HCT116 (cell line): ENCODE measurements at regions not wholly inside any gene's neighbourhood (a gene's known extent, or its start where the extent isn't known, plus 50 kb on each side); places are given as distances from the start of the nearest gene placed in this dataset.

Experiments
- ATAC-seq: fragments of 200-7000 bp; cut with Tn5 transposase; 2 replicates; pipeline ENCODE4 v1.9.1; 2020; ENCODE audit warnings: mild to moderate bottlenecking, moderate library complexity
- BruUV-seq: library from RNA; stranded (reverse); fragments of 400-500 nt; replicated peaks from 2 replicates; lab custom pipeline; 2021; lab: Mats Ljungman, UMichigan
- CTCF ChIA-PET: fragments of 300-600 bp; sonication (Branson Sonifier 250); formaldehyde crosslinking; loops from one replicate; lab custom pipeline; 2021; ENCODE audit warnings: antibody characterized with exemption; lab: Charles Lee
- POLR2A ChIA-PET: fragments of 300-600, 350-600 bp; sonication (Branson Sonifier 250); formaldehyde crosslinking; loops from one replicate; lab custom pipeline; 2021; ENCODE audit warnings: antibody characterized with exemption; lab: Charles Lee
- RAD21 ChIA-PET, 2 experiments: fragments of 300-600 bp; sonication (Branson Sonifier 250); formaldehyde crosslinking; loops; one replicate each; lab custom pipeline; 2023; ENCODE audit warnings: low total read pairs in 2 of 2; ENCODE audit not compliant: uncharacterized antibody in 2 of 2, unreplicated experiment in 2 of 2, low non-redundant PET in 1 of 2; lab: Charles Lee
- DNase-seq: peaks from one replicate; pipeline ENCODE4 v3.0.0-alpha.2; 2010; ENCODE audit warnings: low read depth, low spot score
- H2AFZ ChIP-seq: fragments of 200-600 bp; shearing (Covaris generic), sonication (generic); 2 replicates; pipeline ENCODE4 v1.6.1; 2017; ENCODE audit warnings: low read depth, mixed run types, mixed read lengths, antibody characterized with exemption, low read length; ENCODE audit not compliant: poor library complexity, severe bottlenecking
- H3K27ac ChIP-seq: 2 replicates; pipeline ENCODE4 v1.5.1; 2012; ENCODE audit warnings: low read depth, low read length
- H3K27me3 ChIP-seq: fragments of 200-600 bp; sonication (generic); 2 replicates; pipeline ENCODE4 v1.6.1; 2016; ENCODE audit warnings: mixed run types, low read length, mixed read lengths; ENCODE audit not compliant: insufficient read depth
- H3K36me3 ChIP-seq, 2 experiments: fragments of 200-500 bp in 1 of 2; fragments of 200-600 bp in 1 of 2; sonication (Bioruptor generic) in 1 of 2; sonication (generic) in 1 of 2; 2 replicates each; pipeline versions ENCODE4 v1.5.1 to v1.6.1; 2014 to 2016; ENCODE audit warnings: low read length in 2 of 2, inconsistent platforms in 1 of 2, mixed read lengths in 1 of 2, mixed run types in 1 of 2; ENCODE audit not compliant: insufficient read depth in 2 of 2, control insufficient read depth in 1 of 2
- H3K4me1 ChIP-seq, 2 experiments: fragments of 200-600 bp in 1 of 2; sonication (generic) in 1 of 2; 2 replicates each; pipeline versions ENCODE4 v1.5.1 to v1.6.1; 2012 to 2017; ENCODE audit warnings: low read length in 2 of 2, inconsistent platforms in 1 of 2, mild to moderate bottlenecking in 1 of 2, mixed read lengths in 1 of 2, mixed run types in 1 of 2, moderate library complexity in 1 of 2; ENCODE audit not compliant: insufficient read depth in 2 of 2, control insufficient read depth in 1 of 2
- H3K4me2 ChIP-seq: fragments of 200-600 bp; sonication (generic); 2 replicates; pipeline ENCODE4 v1.6.1; 2017; ENCODE audit warnings: mixed run types, low read length, mixed read lengths
- H3K4me3 ChIP-seq, 2 experiments: fragments of 200-600 bp in 1 of 2; sonication (generic) in 1 of 2; replicated peaks in 1 of 2; 2 replicates each; pipeline ENCODE4 v1.5.1; 2011 to 2016; ENCODE audit warnings: low read length in 2 of 2, control low read depth in 1 of 2, low read depth in 1 of 2, mild to moderate bottlenecking in 1 of 2, mixed read lengths in 1 of 2, mixed run types in 1 of 2
- H3K79me2 ChIP-seq: fragments of 200-600 bp; sonication (generic); 2 replicates; pipeline ENCODE4 v1.6.1; 2017; ENCODE audit warnings: mild to moderate bottlenecking, mixed run types, low read length, moderate library complexity, mixed read lengths; ENCODE audit not compliant: insufficient read depth
- H3K9ac ChIP-seq: fragments of 200-600 bp; sonication (generic); 2 replicates; pipeline ENCODE4 v1.6.1; 2016; ENCODE audit warnings: low read length, mixed read lengths
- H3K9me2 ChIP-seq: fragments of 200-600 bp; sonication (generic), shearing (Covaris generic); 2 replicates; pipeline ENCODE4 v1.6.1; 2017; ENCODE audit warnings: mixed run types, mild to moderate bottlenecking, moderate library complexity; ENCODE audit not compliant: insufficient read depth
- H3K9me3 ChIP-seq, 2 experiments: fragments of 200-500 bp in 1 of 2; fragments of 200-600 bp in 1 of 2; sonication (Bioruptor generic) in 1 of 2; sonication (generic) in 1 of 2; 2 replicates each; pipeline ENCODE4 v1.6.1; 2014 to 2017; ENCODE audit warnings: low read length in 2 of 2, mixed read lengths in 2 of 2, inconsistent platforms in 1 of 2, low read depth in 1 of 2, mild to moderate bottlenecking in 1 of 2, mixed run types in 1 of 2, moderate library complexity in 1 of 2; ENCODE audit not compliant: control insufficient read depth in 1 of 2, insufficient read depth in 1 of 2
- H4K20me1 ChIP-seq: fragments of 200-600 bp; sonication (generic), shearing (Covaris generic); 2 replicates; pipeline ENCODE4 v1.6.1; 2017; ENCODE audit warnings: mixed run types, mild to moderate bottlenecking, moderate library complexity; ENCODE audit not compliant: insufficient read depth
- CBX3 ChIP-seq: IDR thresholded peaks from 2 replicates; pipeline ENCODE4 v1.6.1; 2012; ENCODE audit warnings: low read depth
- CEBPB ChIP-seq: IDR thresholded peaks from 2 replicates; pipeline ENCODE4 v1.6.1; 2012; ENCODE audit warnings: low read depth
- EZH2 ChIP-seq: fragments of 200-600 bp; sonication (generic); IDR thresholded peaks from 2 replicates; pipeline ENCODE4 v1.6.1; 2017; ENCODE audit warnings: antibody characterized with exemption, mixed run types
- FOSL1 ChIP-seq: IDR thresholded peaks from 2 replicates; pipeline ENCODE4 v1.6.1; 2012; ENCODE audit warnings: low read depth
- POLR2A ChIP-seq: IDR thresholded peaks from 2 replicates; pipeline ENCODE4 v1.7.0; 2011; ENCODE audit warnings: borderline replicate concordance; ENCODE audit not compliant: insufficient read depth, insufficient read length; ENCODE audit errors: extremely low read depth
- RAD21 ChIP-seq: IDR thresholded peaks from 2 replicates; pipeline ENCODE4 v1.6.1; 2012; ENCODE audit warnings: low read depth, mild to moderate bottlenecking
- TCF7L2 ChIP-seq: IDR thresholded peaks from 2 replicates; pipeline ENCODE4 v1.7.0; 2011; ENCODE audit warnings: borderline replicate concordance, inconsistent platforms; ENCODE audit not compliant: insufficient read depth, insufficient read length; ENCODE audit errors: extremely low read depth
- YY1 ChIP-seq: IDR thresholded peaks from 2 replicates; pipeline ENCODE4 v1.6.1; 2011; ENCODE audit warnings: low read length, low read depth, moderate library complexity, mild to moderate bottlenecking; ENCODE audit not compliant: insufficient replicate concordance; ENCODE audit errors: extremely low read depth
- ZFX ChIP-seq: fragments of 450-650 bp; IDR thresholded peaks from 2 replicates; pipeline ENCODE4 v1.6.1; 2017
- ZNF274 ChIP-seq: fragments of 200-500 bp; sonication (Bioruptor generic); IDR thresholded peaks from 2 replicates; pipeline ENCODE4 v1.6.1; 2014; ENCODE audit warnings: mild to moderate bottlenecking, low read depth, low read length, inconsistent platforms
- intact Hi-C: fragments of 100-400 bp; cut with micrococcal nuclease; formaldehyde crosslinking; loops from 2 replicates; pipeline ENCODE4 v1.10.0; 2022
- TF ChIP-seq, protein P1 (sequence below), 3 experiments: fragments of 200-600 bp in 1 of 3; sonication (generic) in 1 of 3; IDR thresholded peaks in 2 of 3; conservative IDR thresholded peaks in 1 of 3; 2 replicates each; pipeline ENCODE4 v1.5.1; 2012 to 2017; ENCODE audit warnings: low read depth in 2 of 3, low read length in 2 of 3, antibody characterized with exemption in 1 of 3, borderline replicate concordance in 1 of 3, control low read depth in 1 of 3, mild to moderate bottlenecking in 1 of 3, mixed read lengths in 1 of 3, mixed run types in 1 of 3, moderate library complexity in 1 of 3; ENCODE audit not compliant: insufficient read depth in 1 of 3
- TF ChIP-seq, protein P2 (sequence below): IDR thresholded peaks from 2 replicates; pipeline ENCODE4 v1.6.1; 2012; ENCODE audit warnings: low read depth

- H3K4me1 ChIP-seq, result no peaks in the 10 kb centered on the region
- H3K27me3 ChIP-seq, result peaks cover 17% of the 10 kb centered on the region
- TF ChIP-seq ZFX (no peak), EZH2 (no peak), FOSL1 (no peak)
- TF ChIP-seq, protein P1, sequence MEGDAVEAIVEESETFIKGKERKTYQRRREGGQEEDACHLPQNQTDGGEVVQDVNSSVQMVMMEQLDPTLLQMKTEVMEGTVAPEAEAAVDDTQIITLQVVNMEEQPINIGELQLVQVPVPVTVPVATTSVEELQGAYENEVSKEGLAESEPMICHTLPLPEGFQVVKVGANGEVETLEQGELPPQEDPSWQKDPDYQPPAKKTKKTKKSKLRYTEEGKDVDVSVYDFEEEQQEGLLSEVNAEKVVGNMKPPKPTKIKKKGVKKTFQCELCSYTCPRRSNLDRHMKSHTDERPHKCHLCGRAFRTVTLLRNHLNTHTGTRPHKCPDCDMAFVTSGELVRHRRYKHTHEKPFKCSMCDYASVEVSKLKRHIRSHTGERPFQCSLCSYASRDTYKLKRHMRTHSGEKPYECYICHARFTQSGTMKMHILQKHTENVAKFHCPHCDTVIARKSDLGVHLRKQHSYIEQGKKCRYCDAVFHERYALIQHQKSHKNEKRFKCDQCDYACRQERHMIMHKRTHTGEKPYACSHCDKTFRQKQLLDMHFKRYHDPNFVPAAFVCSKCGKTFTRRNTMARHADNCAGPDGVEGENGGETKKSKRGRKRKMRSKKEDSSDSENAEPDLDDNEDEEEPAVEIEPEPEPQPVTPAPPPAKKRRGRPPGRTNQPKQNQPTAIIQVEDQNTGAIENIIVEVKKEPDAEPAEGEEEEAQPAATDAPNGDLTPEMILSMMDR (IDR thresholded peaks at IDR 0.05 in 2 of 3, conservative IDR thresholded peaks at IDR 0.05 in 1 of 3; ENCODE audit: borderline replicate concordance in 1 of 3, insufficient read depth in 1 of 3, low read depth in 2 of 3, low read length in 2 of 3), result peak in 2 of 3 experiments; percentile 24 to 30; a peak in 3 of 6 replicates
- H3K36me3 ChIP-seq, result no peaks in the 10 kb centered on the region
- H3K27ac ChIP-seq, result no peak overlapping the region
- no peaks in the 10 kb centered on the region for H4K20me1 ChIP-seq
- ChIA-PET POLR2A (no interaction called here), RAD21 (no interaction called here), CTCF (no interaction called here)
- H3K9me3 ChIP-seq, result no peaks in the 10 kb centered on the region
- ATAC-seq (peak; percentile 73), DNase-seq (no peak)
- H3K4me2 ChIP-seq, result no peak overlapping the region
- no peak overlapping the region for H3K4me3 ChIP-seq
- H3K9me2 ChIP-seq, result no peaks in the 10 kb centered on the region
- H3K79me2 ChIP-seq, result no peaks in the 10 kb centered on the region
- no TSS peak for BruUV-seq
- H2AFZ ChIP-seq, result no peak overlapping the region
- no peak overlapping the region for H3K9ac ChIP-seq
- intact Hi-C loops, result no loop called here
Measured at GRCh38 chr2:167759531-167759930, 487.9 kb downstream of the STK39 start.

DNA sequence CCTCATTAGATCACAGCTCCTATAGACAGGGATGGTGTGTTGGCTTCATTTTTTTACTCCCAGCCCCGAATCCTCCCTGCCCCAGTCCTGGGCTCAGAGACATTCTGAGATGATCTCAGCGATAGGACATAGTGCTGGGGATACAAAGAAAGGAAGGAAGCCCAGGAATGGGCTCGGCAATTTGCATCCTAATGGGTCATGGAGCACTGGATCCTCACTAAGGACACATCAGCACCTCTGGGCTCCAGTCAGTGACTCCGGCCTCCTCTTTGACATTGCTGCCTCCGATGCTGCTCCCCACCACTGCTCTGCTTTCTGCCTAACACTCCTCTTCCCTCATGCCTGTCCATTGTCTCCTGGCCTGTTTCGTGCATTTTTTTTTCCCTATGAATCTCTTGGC is 489.1 kb downstream of the STK39 start:
- Histone ChIP-seq H3K4me1 (no peaks in the 10 kb centered on the region), H2AFZ (no peak overlapping the region), H3K79me2 (no peaks in the 10 kb centered on the region), H3K4me3 (no peak overlapping the region), H3K27me3 (peaks cover 29% of the 10 kb centered on the region), H3K9ac (no peak overlapping the region), H4K20me1 (no peaks in the 10 kb centered on the region), H3K36me3 (no peaks in the 10 kb centered on the region), H3K9me2 (no peaks in the 10 kb centered on the region), H3K4me2 (no peak overlapping the region), H3K27ac (no peak overlapping the region), H3K9me3 (no peaks in the 10 kb centered on the region)
- POLR2A ChIA-PET, result no interaction called here
- CTCF ChIA-PET, result no interaction called here
- DNase-seq (no peak), ATAC-seq (no peak)
- BruUV-seq, result no TSS peak
- intact Hi-C loops, result no loop called here
- RAD21 ChIA-PET, result no interaction called here
- TF ChIP-seq, protein P2, sequence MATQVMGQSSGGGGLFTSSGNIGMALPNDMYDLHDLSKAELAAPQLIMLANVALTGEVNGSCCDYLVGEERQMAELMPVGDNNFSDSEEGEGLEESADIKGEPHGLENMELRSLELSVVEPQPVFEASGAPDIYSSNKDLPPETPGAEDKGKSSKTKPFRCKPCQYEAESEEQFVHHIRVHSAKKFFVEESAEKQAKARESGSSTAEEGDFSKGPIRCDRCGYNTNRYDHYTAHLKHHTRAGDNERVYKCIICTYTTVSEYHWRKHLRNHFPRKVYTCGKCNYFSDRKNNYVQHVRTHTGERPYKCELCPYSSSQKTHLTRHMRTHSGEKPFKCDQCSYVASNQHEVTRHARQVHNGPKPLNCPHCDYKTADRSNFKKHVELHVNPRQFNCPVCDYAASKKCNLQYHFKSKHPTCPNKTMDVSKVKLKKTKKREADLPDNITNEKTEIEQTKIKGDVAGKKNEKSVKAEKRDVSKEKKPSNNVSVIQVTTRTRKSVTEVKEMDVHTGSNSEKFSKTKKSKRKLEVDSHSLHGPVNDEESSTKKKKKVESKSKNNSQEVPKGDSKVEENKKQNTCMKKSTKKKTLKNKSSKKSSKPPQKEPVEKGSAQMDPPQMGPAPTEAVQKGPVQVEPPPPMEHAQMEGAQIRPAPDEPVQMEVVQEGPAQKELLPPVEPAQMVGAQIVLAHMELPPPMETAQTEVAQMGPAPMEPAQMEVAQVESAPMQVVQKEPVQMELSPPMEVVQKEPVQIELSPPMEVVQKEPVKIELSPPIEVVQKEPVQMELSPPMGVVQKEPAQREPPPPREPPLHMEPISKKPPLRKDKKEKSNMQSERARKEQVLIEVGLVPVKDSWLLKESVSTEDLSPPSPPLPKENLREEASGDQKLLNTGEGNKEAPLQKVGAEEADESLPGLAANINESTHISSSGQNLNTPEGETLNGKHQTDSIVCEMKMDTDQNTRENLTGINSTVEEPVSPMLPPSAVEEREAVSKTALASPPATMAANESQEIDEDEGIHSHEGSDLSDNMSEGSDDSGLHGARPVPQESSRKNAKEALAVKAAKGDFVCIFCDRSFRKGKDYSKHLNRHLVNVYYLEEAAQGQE, result no peak
- no peak for TF ChIP-seq CEBPB
- no peak for TF ChIP-seq YY1
- TF ChIP-seq, protein P1 (IDR thresholded peaks at IDR 0.05 in 2 of 3, conservative IDR thresholded peaks at IDR 0.05 in 1 of 3; ENCODE audit: borderline replicate concordance in 1 of 3, insufficient read depth in 1 of 3, low read depth in 2 of 3, low read length in 2 of 3), result no peak
- no peak for TF ChIP-seq ZNF274
- TF ChIP-seq CBX3, result no peak
- TF ChIP-seq TCF7L2, result no peak
- no peak for TF ChIP-seq POLR2A
- TF ChIP-seq RAD21, result no peak
